HEK293 (cell line): ENCODE measurements at regions not wholly inside any gene's neighbourhood (a gene's known extent, or its start where the extent isn't known, plus 50 kb on each side); places are given as distances from the start of the nearest gene placed in this dataset.

Experiments
- CTCF ChIP-seq: fragments of 450-650 bp; formaldehyde crosslinking; IDR thresholded peaks from 2 replicates; pipeline ENCODE4 v1.5.1; 2016; ENCODE audit warnings: missing biosample characterization, missing genetic modification characterization
- GLI2 ChIP-seq: fragments of 450-650 bp; formaldehyde crosslinking; IDR thresholded peaks from 2 replicates; pipeline ENCODE4; 2017; ENCODE audit warnings: missing biosample characterization, missing genetic modification characterization, low read depth, borderline replicate concordance
- KLF1 ChIP-seq: fragments of 450-650 bp; formaldehyde crosslinking; IDR thresholded peaks from 2 replicates; pipeline ENCODE4 v1.5.1; 2016; ENCODE audit warnings: missing biosample characterization, missing genetic modification characterization
- MEIS1 ChIP-seq: sonication (generic); formaldehyde crosslinking; IDR thresholded peaks from 2 replicates; pipeline ENCODE4 v1.8.1; 2022; ENCODE audit warnings: missing genetic modification reagents, mild to moderate bottlenecking, borderline replicate concordance
- YY1 ChIP-seq: fragments of 450-650 bp; formaldehyde crosslinking; IDR thresholded peaks from 2 replicates; pipeline ENCODE4 v1.5.1; 2018; ENCODE audit warnings: missing biosample characterization, missing genetic modification characterization
- ZBTB1 ChIP-seq: fragments of 450-650 bp; formaldehyde crosslinking; IDR thresholded peaks from 2 replicates; pipeline ENCODE4 v1.5.1; 2016; ENCODE audit warnings: missing biosample characterization, missing genetic modification characterization
- ZBTB11 ChIP-seq: fragments of 450-650 bp; formaldehyde crosslinking; conservative IDR thresholded peaks from 2 replicates; pipeline ENCODE4 v1.5.1; 2016; ENCODE audit warnings: low read depth, missing biosample characterization, missing genetic modification characterization
- ZBTB20 ChIP-seq: fragments of 450-650 bp; formaldehyde crosslinking; IDR thresholded peaks from 2 replicates; pipeline ENCODE4 v1.5.1; 2016; ENCODE audit warnings: missing biosample characterization, missing genetic modification characterization
- ZBTB26 ChIP-seq: fragments of 450-650 bp; formaldehyde crosslinking; optimal IDR thresholded peaks from 2 replicates; pipeline ENCODE3; 2016; ENCODE audit warnings: missing biosample characterization, mild to moderate bottlenecking, missing genetic modification characterization
- ZNF132 ChIP-seq: fragments of 450-650 bp; formaldehyde crosslinking; IDR thresholded peaks from 2 replicates; pipeline ENCODE4 v1.5.1; 2017; ENCODE audit warnings: missing biosample characterization, missing genetic modification characterization, borderline replicate concordance
- ZNF280D ChIP-seq: fragments of 450-650 bp; formaldehyde crosslinking; IDR thresholded peaks from 2 replicates; pipeline ENCODE4 v1.5.1; 2016; ENCODE audit warnings: missing biosample characterization, missing genetic modification characterization
- ZNF654 ChIP-seq: fragments of 450-650 bp; formaldehyde crosslinking; IDR thresholded peaks from 2 replicates; pipeline ENCODE4 v1.5.1; 2016; ENCODE audit warnings: low read depth, missing biosample characterization, missing genetic modification characterization
- ZNF670 ChIP-seq: fragments of 450-650 bp; formaldehyde crosslinking; IDR thresholded peaks from 2 replicates; pipeline ENCODE4 v1.5.1; 2016; ENCODE audit warnings: missing biosample characterization, missing genetic modification characterization, low read depth
- ZXDB ChIP-seq: fragments of 450-650 bp; formaldehyde crosslinking; IDR thresholded peaks from 2 replicates; pipeline ENCODE4 v1.5.1; 2016; ENCODE audit warnings: missing biosample characterization, missing genetic modification characterization

- TF ChIP-seq ZXDB (tag by site-specific recombination) (no peak), ZNF670 (no peak), CTCF (no peak), ZNF280D (no peak), ZBTB20 (no peak), ZBTB26 (tag by site-specific recombination) (no peak), YY1 (tag by site-specific recombination) (no peak), ZBTB1 (tag by site-specific recombination) (no peak), KLF1 (tag by site-specific recombination) (no peak), GLI2 (tag by site-specific recombination) (no peak), ZNF132 (no peak), ZBTB11 (tag by site-specific recombination) (no peak), MEIS1 (CRISPR knock-in tag) (no peak), ZNF654 (no peak)
Observed at GRCh38 chr12:131389054-131390013, 321.6 kb upstream of the SFSWAP start.
